ENCODE measurements at regions not wholly inside any gene's neighbourhood (a gene's known extent, or its start where the extent isn't known, plus 50 kb on each side); places are given as distances from the start of the nearest gene placed in this dataset.

GRCh38 chr3:107969525-107969924 is 121.3 kb downstream of the CD47 start:
- TF ChIP-seq CTCF (conservative IDR thresholded peaks at IDR 0.05; ENCODE audit: low read length) (no peak), EZH2phosphoT487 (IDR thresholded peaks at IDR 0.05; ENCODE audit: borderline replicate concordance, low read depth, low read length) (no peak)

All from OCI-LY7 (cell line).